ENCODE measurements at regions not wholly inside any gene's neighbourhood (a gene's known extent, or its start where the extent isn't known, plus 50 kb on each side); places are given as distances from the start of the nearest gene placed in this dataset.

- no peak for DNase-seq (ENCODE audit: low spot score)
Observed at GRCh38 chr15:47997195-47998080, 123.4 kb upstream of the SLC24A5 start.

- DNase-seq (ENCODE audit: low spot score): no peak
Observed at GRCh38 chr15:47998619-47999019, 122.2 kb upstream of the SLC24A5 start.

- no peak for DNase-seq (ENCODE audit: low spot score)
Observed at GRCh38 chr15:48001393-48002039, 119.3 kb upstream of the SLC24A5 start.

- DNase-seq (ENCODE audit: low spot score): no peak
Observed at GRCh38 chr15:48002767-48003166, 118.0 kb upstream of the SLC24A5 start.

- DNase-seq (ENCODE audit: low spot score): no peak
Observed at GRCh38 chr15:48003441-48003840, 117.3 kb upstream of the SLC24A5 start.

- DNase-seq (ENCODE audit: low spot score): no peak
Observed at GRCh38 chr15:48005077-48005476, 115.7 kb upstream of the SLC24A5 start.

- DNase-seq (ENCODE audit: low spot score): peak; percentile 58
Observed at GRCh38 chr15:48006031-48006511, 114.7 kb upstream of the SLC24A5 start.

GRCh38 chr15:48010316-48010715, 110.5 kb upstream of the SLC24A5 start:
- no peak for DNase-seq (ENCODE audit: low spot score)

- DNase-seq (ENCODE audit: low spot score): no peak
Observed at GRCh38 chr15:48012191-48012590, 108.6 kb upstream of the SLC24A5 start.

- DNase-seq (ENCODE audit: low spot score): no peak
Observed at GRCh38 chr15:48016865-48017264, 103.9 kb upstream of the SLC24A5 start.

- DNase-seq (ENCODE audit: low spot score): no peak
Observed at GRCh38 chr15:48017747-48018146, 103.0 kb upstream of the SLC24A5 start.

GRCh38 chr15:48020166-48020565, 100.6 kb upstream of the SLC24A5 start:
- no peak for DNase-seq (ENCODE audit: low spot score)

GRCh38 chr15:48021336-48022086, 99.3 kb upstream of the SLC24A5 start:
- no peak for DNase-seq (ENCODE audit: low spot score)

GRCh38 chr15:48025118-48025517, 95.7 kb upstream of the SLC24A5 start:
- no peak for DNase-seq (ENCODE audit: low spot score)

GRCh38 chr15:48028712-48029111, 92.1 kb upstream of the SLC24A5 start:
- no peak for DNase-seq (ENCODE audit: low spot score)

- no peak for DNase-seq (ENCODE audit: low spot score)
Observed at GRCh38 chr15:48029642-48030041, 91.1 kb upstream of the SLC24A5 start.

GRCh38 chr15:48031466-48031865, 89.3 kb upstream of the SLC24A5 start:
- DNase-seq (ENCODE audit: low spot score): no peak

- no peak for DNase-seq (ENCODE audit: low spot score)
Observed at GRCh38 chr15:48031973-48032372, 88.8 kb upstream of the SLC24A5 start.

GRCh38 chr15:48032911-48033310, 87.9 kb upstream of the SLC24A5 start:
- DNase-seq (ENCODE audit: low spot score): no peak

- no peak for DNase-seq (ENCODE audit: low spot score)
Observed at GRCh38 chr15:48038221-48038620, 82.6 kb upstream of the SLC24A5 start.

- DNase-seq (ENCODE audit: low spot score): no peak
Observed at GRCh38 chr15:48040166-48040817, 80.5 kb upstream of the SLC24A5 start.

GRCh38 chr15:48041454-48041853, 79.3 kb upstream of the SLC24A5 start:
- no peak for DNase-seq (ENCODE audit: low spot score)
